ENCODE measurements at regions not wholly inside any gene's neighbourhood (a gene's known extent, or its start where the extent isn't known, plus 50 kb on each side); places are given as distances from the start of the nearest gene placed in this dataset.

DNA sequence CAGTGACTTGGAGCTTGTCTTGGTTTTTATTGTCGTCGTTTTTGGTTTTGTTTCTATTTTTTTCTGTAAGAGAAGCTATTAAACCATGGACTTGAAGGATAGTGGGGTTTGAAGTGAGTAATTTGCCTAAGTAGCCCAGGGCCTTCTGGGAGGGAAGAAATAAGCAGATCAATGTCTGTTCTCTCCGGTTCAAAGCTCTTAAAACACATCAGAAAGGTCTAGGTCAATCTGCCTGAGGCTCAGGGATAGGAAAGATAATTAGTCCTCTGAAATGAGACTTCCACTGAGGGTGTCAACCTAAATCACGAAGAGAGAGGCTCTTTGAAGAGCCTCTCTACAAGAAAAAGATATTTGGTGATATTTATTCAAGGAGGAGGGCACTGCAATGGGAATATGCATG is 178.0 kb downstream of the MATN1 start:
- H3K4me3 ChIP-seq (ENCODE audit: low read depth, low read length), result no peak overlapping the region
- no peak for TF ChIP-seq CTCF (IDR thresholded peaks at IDR 0.05; ENCODE audit: low read depth, low read length, missing control alignments)
- in situ Hi-C loops (cut with HindIII; ENCODE audit: low sequenced_read_pairs), result no loop called here
- DNase-seq (ENCODE audit: low read depth), result no peak

DNA sequence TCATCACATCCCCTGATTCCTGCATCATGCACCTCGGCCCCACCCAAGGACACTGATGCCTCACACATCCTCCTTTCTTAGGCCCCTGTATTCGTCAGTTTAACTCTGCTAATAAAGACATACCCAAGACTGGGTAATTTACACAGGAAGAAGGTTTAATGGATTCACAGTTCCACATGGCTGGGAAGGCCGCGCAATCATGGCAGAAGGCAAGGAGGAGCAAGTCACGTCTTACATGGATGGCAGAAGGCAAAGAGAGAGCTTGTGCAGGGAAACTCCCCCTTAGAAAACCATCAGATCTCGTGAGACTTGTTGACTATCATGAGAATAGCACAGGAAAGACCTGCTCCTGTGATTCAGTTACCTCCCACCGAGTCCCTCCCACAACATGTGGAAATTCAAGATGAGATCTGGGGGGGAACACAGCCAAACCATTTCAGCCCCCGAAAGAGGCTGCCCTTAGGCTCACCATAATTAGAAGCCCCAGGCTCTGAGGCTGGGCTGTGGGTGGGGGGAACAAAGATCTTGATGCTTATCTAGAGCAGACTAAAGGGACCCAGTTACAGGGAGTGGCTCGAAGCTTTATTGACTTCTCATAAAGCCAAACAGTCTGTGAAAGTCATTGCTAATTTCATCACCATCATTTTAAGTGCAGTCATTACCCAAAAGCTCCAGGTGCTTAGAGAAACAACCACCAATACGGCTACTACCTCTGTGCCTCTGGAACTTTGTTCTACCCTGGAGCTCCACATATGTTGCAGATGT is 181.5 kb downstream of the MATN1 start:
- no peak overlapping the region for H3K4me3 ChIP-seq (ENCODE audit: low read depth, low read length)
- no peak for DNase-seq (ENCODE audit: low read depth)
- TF ChIP-seq CTCF (IDR thresholded peaks at IDR 0.05; ENCODE audit: low read depth, low read length, missing control alignments), result no peak
- in situ Hi-C loops (cut with HindIII; ENCODE audit: low sequenced_read_pairs), result no loop called here

- TF ChIP-seq CTCF (IDR thresholded peaks at IDR 0.05; ENCODE audit: low read depth, low read length, missing control alignments), result no peak
- in situ Hi-C loops (cut with HindIII; ENCODE audit: low sequenced_read_pairs), result no loop called here
- no peak for DNase-seq (ENCODE audit: low read depth)
- H3K4me3 ChIP-seq (ENCODE audit: low read depth, low read length), result no peak overlapping the region
Measured at GRCh38 chr1:30540611-30541192, 182.7 kb downstream of the MATN1 start.

DNA sequence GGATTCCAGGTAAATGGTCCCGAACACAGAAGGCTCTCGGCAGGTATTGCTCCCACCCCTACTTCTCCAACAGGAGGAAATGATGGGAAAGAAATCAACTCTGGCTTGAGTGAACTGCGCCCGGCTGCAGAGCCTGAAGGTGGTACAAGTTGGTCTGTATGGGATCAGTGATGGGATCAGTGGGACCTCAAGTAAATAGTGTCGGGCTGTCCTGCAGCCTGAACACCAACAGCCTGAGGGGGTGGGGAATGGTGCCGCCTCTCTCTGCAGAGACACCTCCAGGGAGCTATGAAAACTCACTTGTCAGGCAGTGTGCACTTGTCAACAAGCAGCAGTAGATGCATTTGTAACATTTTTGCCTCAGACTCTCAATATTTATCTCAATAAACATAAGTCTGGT is 183.5 kb downstream of the MATN1 start:
- no peak overlapping the region for H3K4me3 ChIP-seq (ENCODE audit: low read depth, low read length)
- TF ChIP-seq CTCF (IDR thresholded peaks at IDR 0.05; ENCODE audit: low read depth, low read length, missing control alignments), result no peak
- in situ Hi-C loops (cut with HindIII; ENCODE audit: low sequenced_read_pairs), result no loop called here

GRCh38 chr1:30538993-30539867 is 184.2 kb downstream of the MATN1 start:
- DNase-seq (ENCODE audit: low read depth), result no peak
- in situ Hi-C loops (cut with HindIII; ENCODE audit: low sequenced_read_pairs), result no loop called here
- TF ChIP-seq CTCF (IDR thresholded peaks at IDR 0.05; ENCODE audit: low read depth, low read length, missing control alignments), result no peak
- no peak overlapping the region for H3K4me3 ChIP-seq (ENCODE audit: low read depth, low read length)

More for the DNA sequence above, 183.5 kb downstream of the MATN1 start:
- no peak for DNase-seq (ENCODE audit: low read depth)

DNA sequence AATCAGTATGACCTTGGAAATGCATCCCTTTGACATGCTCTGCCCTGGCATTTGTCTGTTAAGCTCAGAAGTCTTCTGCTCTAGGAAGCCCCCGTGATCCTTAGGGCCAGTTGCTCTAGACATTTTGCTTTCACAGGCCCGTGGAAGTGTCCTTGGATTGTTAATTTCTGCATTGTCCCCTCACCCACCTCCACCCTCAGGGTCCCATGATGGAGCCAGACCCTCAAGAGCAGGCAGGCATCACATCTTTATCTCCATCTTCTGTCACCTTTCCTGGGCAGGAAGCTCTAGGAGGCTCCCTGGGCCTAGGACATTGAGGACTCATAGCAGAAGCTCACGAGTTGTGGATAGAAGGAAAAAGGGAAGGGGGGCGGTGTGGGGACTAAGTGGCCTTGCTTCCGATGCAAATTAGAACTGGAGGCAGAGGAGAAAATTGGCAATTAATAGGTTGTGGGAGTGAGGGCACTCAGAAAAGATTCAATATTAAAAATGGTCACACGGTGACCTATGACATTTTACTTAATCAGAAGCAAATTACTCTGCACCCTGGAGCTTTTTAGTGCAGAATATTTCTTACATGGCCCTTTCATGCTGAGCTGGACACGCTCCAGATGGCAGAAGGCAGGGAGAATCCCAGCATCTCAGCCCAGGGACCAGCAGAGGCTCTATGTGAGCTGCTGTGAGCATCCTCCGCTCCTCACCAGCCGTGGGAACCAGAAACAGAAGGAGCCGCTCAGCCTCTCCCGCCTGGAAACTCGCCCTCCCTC is 185.0 kb downstream of the MATN1 start:
- TF ChIP-seq CTCF (IDR thresholded peaks at IDR 0.05; ENCODE audit: low read depth, low read length, missing control alignments), result no peak
- DNase-seq (ENCODE audit: low read depth), result no peak
- in situ Hi-C loops (cut with HindIII; ENCODE audit: low sequenced_read_pairs), result no loop called here
- H3K4me3 ChIP-seq (ENCODE audit: low read depth, low read length), result no peak overlapping the region
